Rectal smooth muscle tissue (tissue), 1 donor: ENCODE measurements at regions not wholly inside any gene's neighbourhood (a gene's known extent, or its start where the extent isn't known, plus 50 kb on each side); places are given as distances from the start of the nearest gene placed in this dataset.

ENCODE experiments used
- H3K27ac ChIP-seq: one replicate; pipeline ENCODE4 v1.7.0; 2013; ENCODE audit warnings: low read depth, low read length, inconsistent platforms
- H3K27me3 ChIP-seq: one replicate; pipeline ENCODE4 v1.7.0; 2013; ENCODE audit warnings: low read length; ENCODE audit not compliant: control insufficient read depth, insufficient read depth
- H3K36me3 ChIP-seq: one replicate; pipeline ENCODE4 v1.7.0; 2013; ENCODE audit warnings: low read length; ENCODE audit not compliant: control insufficient read depth, insufficient read depth
- H3K4me1 ChIP-seq: one replicate; pipeline ENCODE4 v1.7.0; 2013; ENCODE audit warnings: low read length; ENCODE audit not compliant: control insufficient read depth, insufficient read depth
- H3K4me3 ChIP-seq: one replicate; pipeline ENCODE4 v1.7.0; 2013; ENCODE audit warnings: low read length
- H3K9ac ChIP-seq: one replicate; pipeline ENCODE4 v1.7.0; 2013; ENCODE audit warnings: low read length

DNA sequence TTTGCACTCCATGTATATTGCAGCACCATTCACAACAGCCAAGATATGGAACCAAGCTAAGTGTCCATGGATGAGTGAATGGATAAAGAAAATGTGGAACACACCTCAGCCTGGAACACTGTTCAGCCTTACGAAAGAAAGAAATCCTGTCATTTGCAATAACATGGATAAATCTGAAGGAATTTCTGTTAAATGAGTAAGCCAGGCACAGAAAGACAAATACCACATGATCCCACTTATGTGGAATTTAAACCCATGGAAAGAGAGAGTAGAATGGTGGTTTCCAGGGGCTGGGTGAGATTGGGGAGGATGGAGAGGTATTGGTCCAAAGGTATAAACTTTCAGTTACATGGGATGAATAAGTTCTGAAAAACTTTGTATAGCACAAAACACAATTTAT, 228.9 kb upstream of the CD180 start:
- Histone ChIP-seq H3K4me3 (no peak overlapping the region), H3K4me1 (no peaks in the 10 kb centered on the region), H3K9ac (no peak overlapping the region), H3K27ac (no peak overlapping the region), H3K27me3 (no peaks in the 10 kb centered on the region), H3K36me3 (no peaks in the 10 kb centered on the region)

DNA sequence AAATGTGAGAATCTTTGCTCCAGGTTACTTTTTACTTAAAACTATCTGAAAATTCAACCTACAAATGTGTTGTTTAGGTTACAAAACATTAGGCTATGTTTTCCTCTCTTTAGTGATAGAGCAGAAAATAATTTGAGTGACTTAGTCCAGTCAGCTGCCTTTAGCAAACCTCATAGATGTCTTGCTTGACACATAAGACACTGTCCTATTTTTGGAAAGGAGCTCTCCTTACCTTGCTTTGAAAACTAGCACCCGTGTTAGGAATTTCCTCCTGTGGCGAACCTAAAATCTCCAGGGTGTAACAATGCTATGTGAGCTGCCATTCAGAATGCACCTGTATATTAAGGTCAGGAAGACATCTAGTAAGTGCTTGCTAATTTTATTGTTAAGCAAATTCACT, 221.2 kb upstream of the CD180 start:
- no peaks in the 10 kb centered on the region for H3K36me3 ChIP-seq
- H3K9ac ChIP-seq = no peak overlapping the region
- H3K27me3 ChIP-seq = no peaks in the 10 kb centered on the region
- H3K27ac ChIP-seq = no peak overlapping the region
- H3K4me1 ChIP-seq = no peaks in the 10 kb centered on the region
- H3K4me3 ChIP-seq = no peak overlapping the region

DNA sequence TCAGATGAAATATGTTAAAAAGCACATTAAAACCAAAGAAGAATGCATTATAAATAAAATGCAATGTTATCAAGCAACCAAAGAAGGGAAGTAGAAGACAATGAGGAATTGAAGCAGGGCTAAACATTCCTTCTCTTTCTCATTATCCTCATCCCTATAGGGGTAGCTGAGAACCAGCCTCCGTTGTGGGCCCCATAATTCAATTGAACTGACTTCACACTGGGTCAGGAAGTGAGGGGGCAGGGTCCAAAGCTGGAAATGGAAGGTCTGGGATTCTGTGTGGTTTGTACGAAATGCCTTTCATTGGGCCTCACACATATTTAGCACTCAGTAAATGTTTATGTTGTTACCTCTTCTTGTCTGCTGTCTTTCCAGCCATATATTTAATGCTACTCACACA, 220.4 kb upstream of the CD180 start:
- H3K9ac ChIP-seq = no peak overlapping the region
- H3K36me3 ChIP-seq = no peaks in the 10 kb centered on the region
- H3K27ac ChIP-seq = no peak overlapping the region
- no peak overlapping the region for H3K4me3 ChIP-seq
- no peaks in the 10 kb centered on the region for H3K4me1 ChIP-seq
- H3K27me3 ChIP-seq = no peaks in the 10 kb centered on the region

DNA sequence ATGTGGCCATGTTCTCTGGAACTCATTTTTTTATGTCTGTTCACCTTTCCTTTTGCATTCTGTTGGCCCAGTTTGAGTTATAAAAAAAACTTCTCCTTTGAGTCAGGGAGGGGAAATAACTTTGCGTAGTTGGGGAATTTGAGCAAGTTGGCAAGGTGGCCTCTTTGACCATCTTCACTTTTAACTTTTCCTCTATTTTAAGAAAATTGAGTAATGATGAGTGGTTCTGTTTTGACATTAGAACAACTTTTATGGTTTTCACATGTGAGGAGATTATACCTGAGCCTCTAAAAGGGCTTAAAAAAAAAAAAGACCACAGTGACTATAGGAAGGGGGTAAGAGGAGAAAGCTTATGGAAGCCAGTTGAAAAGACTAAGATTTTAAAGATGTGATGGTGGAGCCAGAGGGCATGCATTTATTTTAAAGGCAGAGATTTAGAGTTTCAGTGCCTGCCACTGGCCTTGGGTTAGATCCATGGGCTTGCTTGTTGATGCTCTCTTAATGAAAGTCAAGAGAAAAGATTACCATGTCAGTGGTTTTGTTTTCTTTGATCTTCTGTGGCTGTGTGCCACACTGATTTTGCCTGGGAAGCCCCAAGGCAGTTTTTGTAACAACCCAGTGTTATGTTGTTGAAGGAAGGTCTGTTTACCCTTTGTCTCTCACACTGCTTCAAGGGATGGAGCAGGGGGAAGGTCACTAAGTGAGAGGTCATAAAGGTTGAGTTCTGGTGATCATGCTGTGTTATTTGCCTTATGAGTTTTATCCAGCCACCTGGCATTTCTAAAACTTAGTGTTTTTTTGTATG, 219.7 kb upstream of the CD180 start:
- no peaks in the 10 kb centered on the region for H3K36me3 ChIP-seq
- no peaks in the 10 kb centered on the region for H3K27me3 ChIP-seq
- no peak overlapping the region for H3K4me3 ChIP-seq
- no peak overlapping the region for H3K9ac ChIP-seq
- H3K4me1 ChIP-seq = no peaks in the 10 kb centered on the region
- no peak overlapping the region for H3K27ac ChIP-seq

DNA sequence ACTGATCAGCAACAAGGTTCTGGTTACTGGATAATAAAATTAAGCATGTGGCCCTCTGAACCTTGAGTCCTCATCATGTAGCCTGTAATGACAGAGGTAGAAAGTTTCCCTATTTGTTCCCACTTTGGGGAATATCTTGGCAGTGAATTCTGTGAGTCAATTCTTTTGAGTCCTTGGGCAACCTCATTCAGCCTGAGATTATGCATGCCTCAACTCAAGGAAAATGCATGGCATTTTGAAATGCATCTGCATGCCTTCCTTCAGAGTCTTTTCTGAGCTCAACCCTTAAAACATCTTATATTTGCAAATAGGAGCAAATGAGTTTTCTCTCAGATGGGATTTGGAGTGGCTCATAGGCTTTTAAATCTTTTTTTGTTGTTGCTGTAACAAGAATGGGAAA, 218.1 kb upstream of the CD180 start:
- Histone ChIP-seq H3K4me3 (no peak overlapping the region), H3K27me3 (no peaks in the 10 kb centered on the region), H3K9ac (no peak overlapping the region), H3K4me1 (no peaks in the 10 kb centered on the region), H3K36me3 (no peaks in the 10 kb centered on the region), H3K27ac (no peak overlapping the region)

DNA sequence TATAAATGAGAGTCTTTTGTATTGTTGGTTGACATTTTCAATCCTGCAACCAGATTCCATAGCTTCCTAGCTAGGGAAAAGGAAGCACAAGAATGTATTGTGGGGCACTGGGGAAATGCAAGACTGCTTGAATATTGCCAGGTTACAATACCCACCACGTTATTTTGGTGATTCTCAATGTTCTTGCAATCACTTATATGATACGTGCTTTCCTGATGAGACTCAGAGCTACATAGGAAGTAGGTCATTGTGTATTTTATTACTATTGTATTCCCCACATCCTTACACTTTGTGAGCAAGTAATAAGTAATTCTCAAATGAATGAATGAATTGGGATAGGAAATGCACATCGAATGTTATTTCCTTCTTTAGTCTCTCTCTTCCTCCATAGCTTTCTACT, 217.1 kb upstream of the CD180 start:
- Histone ChIP-seq H3K27ac (no peak overlapping the region), H3K4me3 (no peak overlapping the region)

DNA sequence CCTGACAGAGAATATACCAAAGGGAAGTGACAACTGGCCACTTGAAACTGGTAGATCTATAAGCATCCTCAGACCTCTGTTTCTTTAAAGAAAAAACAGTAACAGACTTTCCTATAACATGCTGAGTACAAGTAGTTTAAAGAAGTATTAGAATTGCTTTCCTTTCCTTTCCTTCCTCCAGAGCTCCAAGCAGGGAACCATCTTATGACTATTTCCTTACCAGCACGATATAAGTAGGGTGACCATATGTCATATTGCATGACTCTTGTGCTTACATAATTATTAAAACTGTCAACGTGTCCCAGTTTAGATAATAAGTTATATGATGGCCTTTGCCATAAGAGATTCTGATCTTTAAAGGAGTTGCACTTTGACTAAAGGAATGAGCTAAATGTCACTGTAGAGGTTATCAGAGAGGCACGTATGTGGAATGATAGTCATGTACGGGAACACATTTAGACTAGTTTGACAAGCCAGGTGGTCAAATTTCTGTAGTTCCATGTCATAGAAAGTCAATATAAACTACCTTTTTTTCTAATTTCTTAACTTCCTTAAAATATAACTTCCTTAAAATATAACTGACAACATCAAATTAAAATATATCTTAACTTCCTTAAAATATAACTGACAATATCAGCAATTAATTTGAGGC, 212.7 kb upstream of the CD180 start:
- Histone ChIP-seq H3K36me3 (no peaks in the 10 kb centered on the region), H3K9ac (no peak overlapping the region), H3K27ac (no peak overlapping the region), H3K4me3 (no peak overlapping the region), H3K27me3 (no peaks in the 10 kb centered on the region), H3K4me1 (no peaks in the 10 kb centered on the region)

More for the DNA sequence above, 217.1 kb upstream of the CD180 start:
- Histone ChIP-seq H3K36me3 (no peaks in the 10 kb centered on the region), H3K4me1 (no peaks in the 10 kb centered on the region), H3K9ac (no peak overlapping the region), H3K27me3 (no peaks in the 10 kb centered on the region)

DNA sequence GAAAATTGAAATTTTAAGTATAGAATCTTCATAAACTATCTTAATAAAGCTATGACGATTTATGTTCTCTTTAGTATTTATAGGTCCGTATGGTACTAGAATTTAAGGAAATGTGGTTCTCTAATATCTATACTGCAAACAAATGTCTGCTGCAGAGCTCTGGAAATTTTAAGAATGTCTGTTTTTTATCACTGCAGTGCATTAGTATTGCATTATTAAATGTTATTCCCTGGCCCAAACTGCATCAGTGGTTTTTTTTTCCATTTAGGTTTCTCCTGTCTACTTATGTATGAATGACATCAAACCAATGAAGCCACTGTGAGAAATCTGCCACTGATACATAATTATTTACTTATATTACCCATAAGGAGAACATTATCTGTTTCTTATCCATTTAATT, 211.4 kb upstream of the CD180 start:
- Histone ChIP-seq H3K4me3 (no peak overlapping the region), H3K27ac (no peak overlapping the region), H3K9ac (no peak overlapping the region), H3K4me1 (no peaks in the 10 kb centered on the region), H3K27me3 (no peaks in the 10 kb centered on the region), H3K36me3 (no peaks in the 10 kb centered on the region)

DNA sequence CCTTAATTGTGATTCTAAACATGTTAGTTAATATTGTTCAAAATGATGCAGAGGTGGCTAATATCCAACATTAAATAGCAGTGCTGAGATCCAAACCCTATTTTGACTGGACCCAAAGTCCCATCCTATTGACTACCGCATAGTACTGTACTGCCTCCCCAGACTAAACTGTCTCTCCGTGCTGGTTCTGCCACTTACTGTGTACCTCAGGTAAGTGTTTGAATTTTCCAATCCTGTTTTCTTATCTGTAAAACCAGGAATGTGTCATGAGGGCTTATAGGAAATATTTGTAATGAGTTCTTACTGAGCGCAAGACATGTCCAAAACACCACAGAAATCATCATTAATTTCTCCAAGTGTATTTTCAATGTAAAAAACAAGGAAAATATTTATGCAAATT, 209.2 kb upstream of the CD180 start:
- Histone ChIP-seq H3K4me1 (no peaks in the 10 kb centered on the region), H3K27ac (no peak overlapping the region), H3K4me3 (no peak overlapping the region), H3K36me3 (no peaks in the 10 kb centered on the region), H3K9ac (no peak overlapping the region), H3K27me3 (no peaks in the 10 kb centered on the region)

DNA sequence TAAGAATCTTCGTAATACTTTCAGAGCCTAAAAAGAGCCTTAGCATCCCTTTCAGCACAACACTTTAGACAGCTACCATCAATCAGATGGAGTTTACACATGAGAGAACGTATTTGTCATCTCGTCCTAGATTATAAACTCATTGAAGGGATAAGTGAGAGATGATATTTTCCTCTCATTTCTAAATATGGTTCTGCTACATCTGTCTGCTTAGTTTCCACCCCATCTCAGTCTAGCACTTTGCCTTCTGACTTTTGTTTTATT, 208.4 kb upstream of the CD180 start:
- no peak overlapping the region for H3K9ac ChIP-seq
- H3K4me3 ChIP-seq = no peak overlapping the region
- no peaks in the 10 kb centered on the region for H3K4me1 ChIP-seq
- H3K36me3 ChIP-seq = no peaks in the 10 kb centered on the region
- H3K27me3 ChIP-seq = no peaks in the 10 kb centered on the region
- H3K27ac ChIP-seq = no peak overlapping the region

DNA sequence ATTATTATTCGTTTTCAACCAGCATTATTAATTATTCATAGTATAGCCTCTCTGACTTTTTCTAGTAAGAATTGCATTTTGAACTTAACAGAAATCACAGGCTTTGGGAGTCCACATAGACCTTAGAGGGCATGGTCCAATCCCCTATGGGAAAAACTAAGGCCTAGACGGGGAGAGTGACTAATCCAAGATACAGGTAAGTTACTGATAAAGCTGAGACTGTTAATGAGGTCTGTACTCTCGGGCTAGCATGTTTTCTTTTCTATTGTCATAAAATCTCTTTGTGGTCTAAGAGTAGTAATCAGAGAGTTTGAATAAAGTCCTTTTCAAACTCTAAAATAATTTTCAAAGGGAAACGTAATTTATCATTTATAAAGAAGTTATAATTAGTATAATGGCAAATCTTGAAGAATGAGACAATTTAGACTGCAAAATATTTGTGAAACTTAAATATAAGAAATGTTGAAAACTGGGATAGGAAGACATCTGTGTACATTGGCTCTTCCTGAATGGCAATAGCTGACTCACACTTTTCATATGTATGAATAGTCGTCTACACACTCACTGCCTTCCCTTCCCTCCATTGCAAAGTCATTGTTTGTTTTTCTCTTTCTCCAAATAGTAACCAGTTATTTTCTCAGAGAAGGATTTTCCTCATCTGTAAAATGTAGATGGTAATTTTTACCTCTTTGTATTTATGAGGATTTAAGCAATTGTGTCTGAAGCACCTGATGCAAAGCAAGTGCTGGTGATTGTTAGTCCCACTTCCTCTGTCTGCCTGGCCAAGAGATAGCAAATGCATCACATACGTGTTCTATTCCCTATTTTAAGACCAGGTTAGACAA, 207.9 kb upstream of the CD180 start:
- H3K36me3 ChIP-seq = no peaks in the 10 kb centered on the region
- H3K27me3 ChIP-seq = no peaks in the 10 kb centered on the region
- no peak overlapping the region for H3K27ac ChIP-seq
- no peak overlapping the region for H3K9ac ChIP-seq
- H3K4me3 ChIP-seq = no peak overlapping the region
- H3K4me1 ChIP-seq = no peaks in the 10 kb centered on the region

DNA sequence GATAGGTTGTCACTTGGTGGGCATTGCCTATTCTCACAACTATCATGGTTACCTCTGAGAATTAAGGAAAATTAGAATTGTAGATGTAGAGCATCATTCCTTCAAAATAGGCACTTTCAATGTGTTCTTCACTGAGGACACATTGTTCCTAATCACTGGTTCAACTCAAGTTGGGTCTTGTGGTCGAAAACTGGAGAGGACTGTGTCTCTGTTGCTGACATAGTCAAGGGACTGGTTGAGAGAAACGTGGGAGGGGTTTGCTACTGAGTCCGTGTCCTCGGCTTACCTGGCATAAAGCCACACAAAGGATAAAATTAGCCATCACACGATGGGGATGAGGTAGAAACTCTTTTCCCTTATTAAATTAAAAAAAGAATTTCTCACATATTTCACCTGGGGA, 205.9 kb upstream of the CD180 start:
- no peak overlapping the region for H3K9ac ChIP-seq
- no peak overlapping the region for H3K27ac ChIP-seq
- no peaks in the 10 kb centered on the region for H3K36me3 ChIP-seq
- no peaks in the 10 kb centered on the region for H3K27me3 ChIP-seq
- no peaks in the 10 kb centered on the region for H3K4me1 ChIP-seq
- no peak overlapping the region for H3K4me3 ChIP-seq
